A673 (cell line): ENCODE measurements at regions not wholly inside any gene's neighbourhood (a gene's known extent, or its start where the extent isn't known, plus 50 kb on each side); places are given as distances from the start of the nearest gene placed in this dataset.

Source experiments
- BruUV-seq: library from RNA; stranded (reverse); fragments of 400-500 nt; replicated peaks from 2 replicates; lab custom pipeline; 2021; lab: Mats Ljungman, UMichigan
- CTCF ChIA-PET: fragments of 300-600 bp; sonication (Branson Sonifier 250); formaldehyde crosslinking; loops from one replicate; lab custom pipeline; 2022; ENCODE audit warnings: antibody characterized with exemption; lab: Charles Lee
- POLR2A ChIA-PET: fragments of 300-600 bp; sonication (Branson Sonifier 250); formaldehyde crosslinking; loops from one replicate; lab custom pipeline; 2022; ENCODE audit warnings: antibody characterized with exemption; ENCODE audit not compliant: low non-redundant PET; lab: Charles Lee
- DNase-seq: peaks from one replicate; pipeline ENCODE4 v3.0.0-alpha.2; 2015; ENCODE audit warnings: low spot score
- H3K27ac ChIP-seq: fragments of 200-600 bp; sonication (generic); 2 replicates; pipeline ENCODE4 v1.5.1; 2016; ENCODE audit warnings: mixed run types, low read depth, mild to moderate bottlenecking, mixed read lengths, antibody characterized with exemption, low read length; ENCODE audit not compliant: poor library complexity, severe bottlenecking
- H3K27me3 ChIP-seq: fragments of 200-600 bp; sonication (generic); replicated peaks from 2 replicates; pipeline ENCODE4 v1.6.1; 2017; ENCODE audit warnings: mixed run types, low read depth, mild to moderate bottlenecking, mixed read lengths, antibody characterized with exemption, low read length; ENCODE audit not compliant: insufficient read depth, poor library complexity
- H3K36me3 ChIP-seq: fragments of 200-600 bp; sonication (generic); 2 replicates; pipeline ENCODE4 v1.6.1; 2016; ENCODE audit warnings: mixed run types, mild to moderate bottlenecking, mixed read lengths, antibody characterized with exemption, low read length; ENCODE audit not compliant: insufficient read depth, poor library complexity, severe bottlenecking
- H3K4me1 ChIP-seq: fragments of 200-600 bp; sonication (generic); 2 replicates; pipeline ENCODE4 v1.6.1; 2017; ENCODE audit warnings: mixed run types, mild to moderate bottlenecking, mixed read lengths, antibody characterized with exemption, low read length; ENCODE audit not compliant: insufficient read depth, poor library complexity, severe bottlenecking
- H3K4me3 ChIP-seq: fragments of 200-600 bp; sonication (generic); 2 replicates; pipeline ENCODE4 v1.5.1; 2016; ENCODE audit warnings: low read depth, mixed run types, mild to moderate bottlenecking, mixed read lengths, low read length; ENCODE audit not compliant: poor library complexity, severe bottlenecking
- H3K9me3 ChIP-seq: fragments of 200-600 bp; sonication (generic); 2 replicates; pipeline ENCODE4 v1.6.1; 2016; ENCODE audit warnings: mixed run types, low read depth, mild to moderate bottlenecking, mixed read lengths, antibody characterized with exemption, low read length; ENCODE audit not compliant: poor library complexity, severe bottlenecking
- EZH2 ChIP-seq: fragments of 200-600 bp; sonication (generic); IDR thresholded peaks from 2 replicates; pipeline ENCODE4 v1.6.1; 2017; ENCODE audit warnings: borderline replicate concordance, low read depth, mild to moderate bottlenecking, mixed read lengths, antibody characterized with exemption, low read length; ENCODE audit not compliant: poor library complexity, severe bottlenecking
- intact Hi-C: fragments of 100-400 bp; cut with micrococcal nuclease; formaldehyde crosslinking; loops from one replicate; pipeline ENCODE4 v1.10.0; 2022; ENCODE audit not compliant: unreplicated experiment
- TF ChIP-seq, protein P1 (sequence below): fragments of 300-800, 200-600 bp; sonication (generic); conservative IDR thresholded peaks from 2 replicates; pipeline ENCODE4 v1.5.1; 2017; ENCODE audit warnings: low read depth, mild to moderate bottlenecking, antibody characterized with exemption, low read length, moderate library complexity, mixed read lengths

DNA sequence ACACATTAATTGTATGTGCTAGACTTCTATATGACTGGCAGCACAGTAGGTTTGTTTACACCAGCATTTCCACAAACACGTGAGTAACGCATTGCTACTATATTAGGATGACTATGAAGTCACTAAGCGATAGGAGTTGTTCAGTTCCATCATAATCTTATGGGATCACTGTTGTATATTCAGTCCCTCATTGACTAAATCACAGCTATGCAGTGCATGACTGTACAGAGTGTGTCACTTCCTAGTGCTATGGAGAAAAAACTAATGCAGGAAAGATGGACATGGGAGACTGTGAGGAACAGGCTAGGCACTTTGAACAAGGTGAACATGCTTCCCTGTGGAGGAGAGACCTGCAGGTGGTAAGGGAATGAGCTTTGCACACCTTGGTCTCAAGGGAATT, 259.8 kb downstream of the NUAK1 start:
- BruUV-seq, result no TSS peak
- Histone ChIP-seq H3K4me1 (no peaks in the 10 kb centered on the region), H3K27me3 (no peaks in the 10 kb centered on the region), H3K9me3 (no peaks in the 10 kb centered on the region), H3K36me3 (no peaks in the 10 kb centered on the region), H3K27ac (no peak overlapping the region), H3K4me3 (no peak overlapping the region)
- no peak for DNase-seq
- TF ChIP-seq, protein P1, sequence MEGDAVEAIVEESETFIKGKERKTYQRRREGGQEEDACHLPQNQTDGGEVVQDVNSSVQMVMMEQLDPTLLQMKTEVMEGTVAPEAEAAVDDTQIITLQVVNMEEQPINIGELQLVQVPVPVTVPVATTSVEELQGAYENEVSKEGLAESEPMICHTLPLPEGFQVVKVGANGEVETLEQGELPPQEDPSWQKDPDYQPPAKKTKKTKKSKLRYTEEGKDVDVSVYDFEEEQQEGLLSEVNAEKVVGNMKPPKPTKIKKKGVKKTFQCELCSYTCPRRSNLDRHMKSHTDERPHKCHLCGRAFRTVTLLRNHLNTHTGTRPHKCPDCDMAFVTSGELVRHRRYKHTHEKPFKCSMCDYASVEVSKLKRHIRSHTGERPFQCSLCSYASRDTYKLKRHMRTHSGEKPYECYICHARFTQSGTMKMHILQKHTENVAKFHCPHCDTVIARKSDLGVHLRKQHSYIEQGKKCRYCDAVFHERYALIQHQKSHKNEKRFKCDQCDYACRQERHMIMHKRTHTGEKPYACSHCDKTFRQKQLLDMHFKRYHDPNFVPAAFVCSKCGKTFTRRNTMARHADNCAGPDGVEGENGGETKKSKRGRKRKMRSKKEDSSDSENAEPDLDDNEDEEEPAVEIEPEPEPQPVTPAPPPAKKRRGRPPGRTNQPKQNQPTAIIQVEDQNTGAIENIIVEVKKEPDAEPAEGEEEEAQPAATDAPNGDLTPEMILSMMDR, result no peak
- TF ChIP-seq EZH2, result no peak
- CTCF ChIA-PET, result no interaction called here
- POLR2A ChIA-PET, result no interaction called here
- intact Hi-C loops, result no loop called here

DNA sequence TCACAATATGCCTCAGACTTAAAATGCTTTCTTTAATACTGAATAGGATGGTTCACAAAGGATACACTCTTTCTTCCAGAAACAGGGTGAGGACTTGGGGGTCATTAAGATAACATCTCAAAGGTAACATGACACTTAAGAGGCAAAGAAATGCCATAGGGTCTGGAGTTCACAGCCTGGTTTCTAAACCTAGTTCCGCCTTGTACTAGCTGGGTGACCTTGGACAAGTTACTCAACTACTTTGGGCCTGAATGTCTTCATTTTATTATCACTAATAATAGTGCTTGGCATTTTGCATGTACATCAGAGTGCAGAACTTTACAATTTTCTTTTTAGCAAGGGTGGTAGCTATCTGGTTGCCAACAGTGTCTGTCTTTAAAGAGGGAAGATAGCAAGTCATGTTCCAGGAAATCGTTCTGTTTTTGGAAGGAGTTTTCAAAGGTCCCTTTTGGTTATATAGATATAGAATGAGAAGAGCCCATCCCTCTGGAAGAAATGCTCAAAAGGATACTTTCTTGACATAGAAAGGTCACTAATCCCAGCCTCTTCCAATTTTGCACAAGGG, 257.8 kb downstream of the NUAK1 start:
- H3K27ac ChIP-seq, result no peak overlapping the region
- DNase-seq, result no peak
- no peaks in the 10 kb centered on the region for H3K27me3 ChIP-seq
- no peaks in the 10 kb centered on the region for H3K36me3 ChIP-seq
- ChIA-PET POLR2A (no interaction called here), CTCF (no interaction called here)
- H3K4me3 ChIP-seq, result no peak overlapping the region
- BruUV-seq, result no TSS peak
- intact Hi-C loops, result no loop called here
- no peaks in the 10 kb centered on the region for H3K4me1 ChIP-seq
- H3K9me3 ChIP-seq, result no peaks in the 10 kb centered on the region
- no peak for TF ChIP-seq EZH2
- TF ChIP-seq, protein P1, result no peak

DNA sequence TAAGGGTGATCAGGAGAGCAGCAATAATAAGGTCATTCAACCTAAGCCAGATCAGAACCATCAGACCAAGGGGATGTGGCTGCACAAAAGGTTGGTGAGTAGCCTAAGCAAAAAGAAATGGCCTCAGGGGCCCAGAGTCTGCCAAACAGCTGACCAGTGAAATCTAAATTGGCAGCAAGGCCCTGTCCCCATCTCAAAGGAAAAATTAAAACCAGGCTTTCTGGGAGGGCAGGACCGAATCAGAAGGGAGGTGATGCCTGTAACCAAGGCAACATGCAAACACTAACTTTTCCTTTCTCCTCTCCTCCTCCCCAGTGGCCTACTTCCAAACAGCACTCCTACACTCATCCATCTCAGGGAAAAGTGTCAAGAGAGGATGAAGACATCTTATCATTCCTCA, 256.4 kb downstream of the NUAK1 start:
- Histone ChIP-seq H3K9me3 (no peaks in the 10 kb centered on the region), H3K27ac (no peak overlapping the region), H3K27me3 (no peaks in the 10 kb centered on the region), H3K4me3 (no peak overlapping the region), H3K4me1 (no peaks in the 10 kb centered on the region), H3K36me3 (no peaks in the 10 kb centered on the region)
- DNase-seq, result no peak
- TF ChIP-seq EZH2, result no peak
- BruUV-seq, result no TSS peak
- intact Hi-C loops, result no loop called here
- POLR2A ChIA-PET, result no interaction called here
- CTCF ChIA-PET, result no interaction called here

DNA sequence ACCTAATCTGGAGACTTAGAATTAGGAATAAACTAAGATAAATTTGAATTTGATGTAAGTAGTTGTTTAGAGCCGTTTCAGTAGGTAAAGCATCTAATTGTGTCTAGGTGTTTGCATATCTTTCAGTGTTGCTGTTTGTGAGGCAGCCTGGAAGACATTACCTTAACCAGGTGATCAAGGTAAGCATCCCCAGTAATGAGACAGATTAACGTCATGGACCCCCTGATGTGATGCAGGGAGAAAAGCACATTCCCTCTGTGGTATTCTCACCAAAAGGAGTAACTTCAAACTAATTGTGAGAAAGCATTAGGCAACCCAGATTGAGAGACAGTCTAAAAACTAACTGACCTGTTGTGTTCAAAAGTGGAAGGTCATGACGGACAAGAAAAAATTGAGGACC, 251.6 kb downstream of the NUAK1 start:
- no TSS peak for BruUV-seq
- TF ChIP-seq, protein P1, result no peak
- no peak for TF ChIP-seq EZH2
- intact Hi-C loops, result no loop called here
- Histone ChIP-seq H3K9me3 (no peaks in the 10 kb centered on the region), H3K36me3 (no peaks in the 10 kb centered on the region), H3K27ac (no peak overlapping the region), H3K4me1 (no peaks in the 10 kb centered on the region), H3K4me3 (no peak overlapping the region), H3K27me3 (no peaks in the 10 kb centered on the region)
- ChIA-PET CTCF (no interaction called here), POLR2A (no interaction called here)
- DNase-seq, result no peak
